AG04450 (cell line): ENCODE measurements at regions not wholly inside any gene's neighbourhood (a gene's known extent, or its start where the extent isn't known, plus 50 kb on each side); places are given as distances from the start of the nearest gene placed in this dataset.

Experiments used
- CTCF ChIA-PET: fragments of 300-600, 350-600 bp; formaldehyde crosslinking; extraction: SDS; loops from one replicate; lab custom pipeline; 2022; ENCODE audit warnings: antibody characterized with exemption, inconsistent platforms; lab: Charles Lee
- POLR2A ChIA-PET: fragments of 350-600 bp; formaldehyde crosslinking; extraction: SDS; loops from one replicate; lab custom pipeline; 2021; ENCODE audit warnings: antibody characterized with exemption, inconsistent platforms; lab: Yijun Ruan, JAX
- DNase-seq: peaks from one replicate; pipeline ENCODE4 v3.0.0-alpha.2; 2011; ENCODE audit warnings: low read depth, low spot score
- H3K27ac ChIP-seq: one replicate; pipeline ENCODE4 v1.5.1; 2012; ENCODE audit warnings: low read depth, low read length, control low read depth
- H3K27me3 ChIP-seq: one replicate; pipeline ENCODE4 v1.6.0; 2012; ENCODE audit warnings: low read length; ENCODE audit not compliant: control insufficient read depth, insufficient read depth
- H3K4me3 ChIP-seq: 2 replicates; pipeline ENCODE4 v1.5.1; 2011; ENCODE audit warnings: mild to moderate bottlenecking, low read depth, low read length, control low read depth
- H3K9me3 ChIP-seq: 2 replicates; pipeline ENCODE4 v1.5.1; 2012; ENCODE audit warnings: low read length; ENCODE audit not compliant: control insufficient read depth, insufficient read depth
- TF ChIP-seq, protein P1 (sequence below): IDR thresholded peaks from 2 replicates; pipeline ENCODE4 v1.5.1; 2011; ENCODE audit warnings: low read depth, low read length, control low read depth, inconsistent platforms

GRCh38 chr22:27632451-27633295 lies 168.9 kb downstream of the MN1 start:
- peaks cover 47% of the 10 kb centered on the region for H3K27me3 ChIP-seq
- CTCF ChIA-PET: no interaction called here
- TF ChIP-seq, protein P1, sequence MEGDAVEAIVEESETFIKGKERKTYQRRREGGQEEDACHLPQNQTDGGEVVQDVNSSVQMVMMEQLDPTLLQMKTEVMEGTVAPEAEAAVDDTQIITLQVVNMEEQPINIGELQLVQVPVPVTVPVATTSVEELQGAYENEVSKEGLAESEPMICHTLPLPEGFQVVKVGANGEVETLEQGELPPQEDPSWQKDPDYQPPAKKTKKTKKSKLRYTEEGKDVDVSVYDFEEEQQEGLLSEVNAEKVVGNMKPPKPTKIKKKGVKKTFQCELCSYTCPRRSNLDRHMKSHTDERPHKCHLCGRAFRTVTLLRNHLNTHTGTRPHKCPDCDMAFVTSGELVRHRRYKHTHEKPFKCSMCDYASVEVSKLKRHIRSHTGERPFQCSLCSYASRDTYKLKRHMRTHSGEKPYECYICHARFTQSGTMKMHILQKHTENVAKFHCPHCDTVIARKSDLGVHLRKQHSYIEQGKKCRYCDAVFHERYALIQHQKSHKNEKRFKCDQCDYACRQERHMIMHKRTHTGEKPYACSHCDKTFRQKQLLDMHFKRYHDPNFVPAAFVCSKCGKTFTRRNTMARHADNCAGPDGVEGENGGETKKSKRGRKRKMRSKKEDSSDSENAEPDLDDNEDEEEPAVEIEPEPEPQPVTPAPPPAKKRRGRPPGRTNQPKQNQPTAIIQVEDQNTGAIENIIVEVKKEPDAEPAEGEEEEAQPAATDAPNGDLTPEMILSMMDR: no peak
- no peak for DNase-seq
- H3K9me3 ChIP-seq: no peaks in the 10 kb centered on the region
- H3K4me3 ChIP-seq: no peak overlapping the region
- H3K27ac ChIP-seq: no peak overlapping the region
- POLR2A ChIA-PET: no interaction called here

DNA sequence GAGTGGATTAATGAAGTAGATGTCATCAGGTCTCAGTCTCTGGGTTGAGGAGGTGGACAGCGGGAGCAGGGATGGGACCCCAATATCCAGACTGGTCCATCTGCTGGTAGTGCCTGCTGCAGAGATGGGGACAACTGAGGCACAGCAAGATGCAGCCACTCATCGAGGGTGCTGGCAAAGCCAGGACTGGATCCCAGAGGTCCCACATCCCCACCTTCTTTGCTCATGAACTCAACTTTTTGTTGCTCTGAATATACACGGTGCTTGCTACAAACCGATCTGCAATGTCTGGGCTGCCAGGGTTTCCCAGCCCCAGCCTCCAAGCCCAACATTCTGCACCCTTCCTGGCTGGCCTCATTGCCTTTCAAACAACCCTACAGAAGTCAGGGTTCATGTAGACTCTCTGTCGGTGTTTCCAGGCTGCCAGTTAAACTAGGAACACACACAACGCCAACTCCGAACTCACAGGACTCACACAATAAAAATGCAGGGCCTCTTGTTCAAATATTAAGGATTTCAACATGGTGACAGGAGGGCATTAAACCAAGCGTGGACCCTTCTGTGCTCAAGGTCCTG lies 168.2 kb downstream of the MN1 start:
- DNase-seq: no peak
- CTCF ChIA-PET: no interaction called here
- Histone ChIP-seq H3K9me3 (no peaks in the 10 kb centered on the region), H3K27ac (no peak overlapping the region), H3K4me3 (no peak overlapping the region), H3K27me3 (peaks cover 49% of the 10 kb centered on the region)
- POLR2A ChIA-PET: no interaction called here
- TF ChIP-seq, protein P1: no peak

- peaks cover 57% of the 10 kb centered on the region for H3K27me3 ChIP-seq
- TF ChIP-seq, protein P1: no peak
- H3K27ac ChIP-seq: no peak overlapping the region
- ChIA-PET POLR2A (no interaction called here), CTCF (no interaction called here)
- no peak for DNase-seq
- no peak overlapping the region for H3K4me3 ChIP-seq
- H3K9me3 ChIP-seq: no peaks in the 10 kb centered on the region; the same call in 1 of the 2 replicates
Measured at GRCh38 chr22:27634043-27634740, 167.4 kb downstream of the MN1 start.

GRCh38 chr22:27635435-27635834 lies 166.1 kb downstream of the MN1 start:
- DNase-seq: no peak
- TF ChIP-seq, protein P1: no peak
- ChIA-PET POLR2A (no interaction called here), CTCF (no interaction called here)
- H3K27ac ChIP-seq: no peak overlapping the region
- no peaks in the 10 kb centered on the region; the same call in 1 of the 2 replicates for H3K9me3 ChIP-seq
- no peak overlapping the region for H3K4me3 ChIP-seq
- H3K27me3 ChIP-seq: peaks cover 59% of the 10 kb centered on the region
